ENCODE measurements at regions not wholly inside any gene's neighbourhood (a gene's known extent, or its start where the extent isn't known, plus 50 kb on each side); places are given as distances from the start of the nearest gene placed in this dataset.
"Not testable (repeated sequence)": the region's sequence is repeated elsewhere in the genome, so short reads cannot be mapped to it uniquely, and the experiment has no call there.

DNA sequence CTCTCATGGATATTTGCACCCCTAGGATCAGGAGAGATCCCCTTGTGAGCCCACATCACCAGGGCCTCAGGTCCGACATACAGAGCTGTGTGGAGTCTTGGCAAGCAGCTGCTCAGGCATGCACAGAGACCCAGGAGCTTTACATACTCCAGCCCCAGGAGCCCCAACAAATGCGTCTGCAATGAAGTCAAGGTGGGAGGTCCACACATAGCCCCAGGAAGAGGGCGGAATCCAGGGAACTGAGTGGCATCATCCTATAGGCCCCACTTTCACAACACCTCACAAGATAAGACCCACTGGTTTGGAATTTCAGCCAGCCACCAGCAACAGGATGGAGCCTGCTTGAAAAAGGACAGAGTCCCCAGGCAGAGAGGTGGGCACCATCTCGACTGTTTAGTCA is 106.7 kb downstream of the LSMEM1 start:
- in situ Hi-C loops (cut with HindIII; ENCODE audit: low sequenced_read_pairs) = no loop called here
- DNase-seq (ENCODE audit: low spot score) = no peak

DNA sequence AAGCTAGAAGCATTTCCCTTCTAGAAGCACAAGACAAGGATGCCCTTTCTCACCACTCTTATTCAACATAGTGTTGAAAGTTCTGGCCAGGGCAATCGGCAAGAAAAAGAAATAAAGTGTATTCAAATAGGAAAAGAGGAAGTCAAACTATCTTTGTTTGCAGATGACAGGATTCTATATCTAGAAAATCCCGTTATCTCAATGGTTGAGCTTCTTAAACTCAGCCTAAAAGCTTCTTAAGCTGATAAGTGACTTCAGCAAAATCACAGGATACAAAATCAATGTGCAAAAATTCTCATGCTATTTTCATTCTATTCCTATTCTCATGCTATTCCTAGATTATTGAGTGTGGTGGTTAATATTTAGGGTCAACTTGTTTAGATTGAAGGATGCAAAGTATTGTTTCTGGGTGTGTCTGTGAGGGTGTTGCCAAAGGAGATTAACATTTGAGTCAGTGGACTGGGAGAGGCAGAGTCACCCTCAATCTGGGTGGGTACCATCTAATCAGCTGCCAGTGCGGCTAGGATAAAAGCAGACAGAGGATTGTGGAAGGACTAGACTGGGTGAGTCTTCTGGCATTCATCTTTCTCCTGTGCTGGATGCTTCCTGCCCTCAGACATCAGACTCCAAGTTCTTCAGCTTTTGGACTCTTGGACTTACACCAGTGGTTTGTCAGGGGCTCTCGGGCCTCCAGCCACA is 111.9 kb downstream of the LSMEM1 start:
- DNase-seq (ENCODE audit: low spot score) = not testable (repeated sequence)

DNA sequence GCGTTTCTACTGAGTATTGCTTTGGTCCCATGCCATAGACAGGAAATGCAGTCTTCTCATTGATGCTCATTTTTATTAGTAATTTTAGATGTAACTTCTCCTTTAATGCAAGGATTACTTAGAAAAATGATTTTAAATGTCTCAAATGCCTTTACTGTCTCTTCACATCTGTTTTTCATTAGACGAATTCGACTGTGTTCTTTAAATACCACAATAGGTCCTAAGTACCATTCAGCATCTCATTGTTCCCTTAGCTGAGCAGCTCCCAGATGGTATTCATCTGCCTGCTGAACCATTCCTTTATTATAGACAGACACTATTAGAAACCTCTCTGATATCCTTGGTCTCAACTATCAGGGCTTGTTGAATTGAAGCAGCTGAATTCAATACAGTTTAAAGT is 113.6 kb downstream of the LSMEM1 start:
- in situ Hi-C loops (cut with HindIII; ENCODE audit: low sequenced_read_pairs) = no loop called here
- no peak for DNase-seq (ENCODE audit: low spot score)

More for the DNA sequence above, 111.9 kb downstream of the LSMEM1 start:
- in situ Hi-C loops (cut with HindIII; ENCODE audit: low sequenced_read_pairs) = not testable (repeated sequence)

DNA sequence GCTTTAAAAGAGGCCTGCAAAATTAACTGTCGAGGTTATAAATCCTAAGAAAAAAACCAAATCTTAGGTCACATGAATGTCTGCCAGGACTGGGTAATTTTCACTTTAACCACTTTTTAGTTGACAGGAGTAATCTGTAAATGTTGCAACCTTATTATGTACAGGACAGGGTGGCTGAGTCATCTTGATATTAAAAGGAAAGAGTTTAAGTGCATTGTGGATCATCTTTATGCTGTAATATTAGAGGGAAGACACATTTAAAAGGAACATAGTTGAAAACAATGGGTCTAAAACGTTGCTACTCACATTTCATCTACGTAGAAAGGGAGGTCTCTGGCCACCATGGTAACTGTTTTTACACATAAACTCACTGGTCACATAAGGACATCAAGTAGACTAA is 115.5 kb downstream of the LSMEM1 start:
- in situ Hi-C loops (cut with HindIII; ENCODE audit: low sequenced_read_pairs) = no loop called here
- DNase-seq (ENCODE audit: low spot score) = no peak

DNA sequence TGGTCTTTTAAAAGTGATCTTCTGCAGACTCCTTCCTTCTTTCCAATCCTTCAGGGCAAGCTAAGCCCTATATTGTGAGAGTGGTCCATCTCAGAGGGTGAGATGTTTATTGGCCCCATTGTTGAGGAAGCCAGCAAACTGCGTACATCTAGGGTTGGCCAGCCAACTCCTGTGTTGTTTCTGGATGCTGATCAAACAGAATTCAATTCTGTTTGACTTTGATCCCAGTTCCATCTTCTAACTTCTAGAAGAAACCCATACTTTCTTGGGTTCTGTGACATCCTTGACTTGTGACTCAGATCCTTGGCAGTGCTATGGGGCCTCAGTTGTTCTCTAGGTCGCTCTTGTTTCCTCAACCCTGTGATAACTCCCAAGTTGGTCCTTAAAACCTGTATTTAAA is 116.2 kb downstream of the LSMEM1 start:
- DNase-seq (ENCODE audit: low spot score) = no peak
- in situ Hi-C loops (cut with HindIII; ENCODE audit: low sequenced_read_pairs) = no loop called here

DNA sequence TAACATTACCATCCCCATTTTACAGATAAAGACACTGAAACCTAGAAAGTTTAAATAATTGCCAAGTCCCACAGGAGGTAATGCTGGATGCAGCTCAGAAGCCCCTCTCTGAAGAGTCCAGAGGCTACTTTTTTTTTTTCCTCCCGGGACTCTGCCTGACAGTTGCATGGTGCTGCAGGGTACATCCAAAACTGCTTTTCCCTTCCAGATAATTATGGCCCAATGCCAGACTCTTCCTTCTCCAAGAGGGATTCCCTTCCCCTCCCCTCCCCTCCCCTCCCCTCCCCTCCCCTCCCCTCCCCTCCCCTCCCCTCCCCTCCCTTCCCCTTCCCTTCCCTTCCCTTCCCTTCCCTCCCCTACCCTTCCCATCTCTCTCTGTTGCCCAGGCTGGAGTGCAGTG is 122.9 kb downstream of the LSMEM1 start:
- in situ Hi-C loops (cut with HindIII; ENCODE audit: low sequenced_read_pairs) = no loop called here
- no peak for DNase-seq (ENCODE audit: low spot score)

DNA sequence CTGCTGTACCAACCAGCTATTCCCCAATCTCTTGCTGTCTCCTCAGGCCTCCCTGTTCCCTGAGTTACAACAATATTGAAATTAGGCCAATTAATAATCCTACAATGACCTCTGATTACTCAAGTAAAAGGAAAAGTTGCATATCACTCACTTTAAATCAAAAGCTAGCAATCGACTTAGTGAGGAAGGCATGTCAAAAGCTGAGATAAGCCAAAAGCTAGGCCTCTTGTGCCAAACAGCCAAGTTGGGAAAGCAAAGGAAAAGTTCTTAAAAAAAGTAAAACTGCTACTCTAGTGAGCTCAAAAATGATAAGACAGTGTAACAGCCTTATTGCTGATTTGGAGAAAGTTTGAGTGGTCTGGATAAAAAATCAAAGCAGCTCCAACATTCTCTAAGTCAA is 129.8 kb downstream of the LSMEM1 start:
- in situ Hi-C loops (cut with HindIII; ENCODE audit: low sequenced_read_pairs) = no loop called here
- DNase-seq (ENCODE audit: low spot score) = no peak

DNA sequence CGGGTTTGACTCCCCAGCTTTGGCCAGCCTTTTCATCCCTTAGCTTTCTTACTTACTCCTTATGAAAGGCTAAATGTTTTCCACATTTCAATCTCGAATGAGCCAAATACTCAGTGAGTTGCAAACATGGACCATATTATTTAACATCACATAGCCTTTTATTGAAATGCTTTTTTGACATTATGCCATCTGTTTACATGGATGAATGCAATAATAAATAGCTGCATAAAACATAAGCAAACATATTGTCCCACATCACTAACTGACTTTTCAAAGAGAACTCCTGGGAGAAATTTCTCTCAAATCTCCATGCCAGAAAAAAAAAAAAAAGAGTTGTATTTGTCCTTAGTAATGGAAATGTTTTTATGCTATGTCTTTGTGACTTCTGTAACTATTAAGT is 134.9 kb downstream of the LSMEM1 start:
- DNase-seq (ENCODE audit: low spot score) = no peak
- in situ Hi-C loops (cut with HindIII; ENCODE audit: low sequenced_read_pairs) = no loop called here

DNA sequence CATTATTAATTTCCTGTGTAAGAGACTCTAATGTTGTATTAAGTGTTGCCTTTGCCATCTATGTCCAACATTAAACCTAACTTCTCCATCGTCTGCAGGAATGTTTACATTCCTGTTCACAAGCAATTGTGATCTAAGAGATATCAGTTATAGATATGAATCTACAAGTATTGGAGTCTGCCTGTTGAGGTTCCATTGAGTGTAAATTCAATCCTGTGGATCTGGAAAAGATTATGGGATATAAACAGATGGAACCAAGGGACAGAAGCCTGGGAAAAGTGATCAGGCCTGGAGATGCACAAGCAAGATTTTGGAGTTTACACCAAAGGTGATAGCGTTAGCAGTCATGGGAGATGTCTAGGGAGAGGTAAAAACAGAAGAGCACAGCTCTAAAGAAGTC is 135.5 kb downstream of the LSMEM1 start:
- in situ Hi-C loops (cut with HindIII; ENCODE audit: low sequenced_read_pairs) = no loop called here
- no peak for DNase-seq (ENCODE audit: low spot score)

DNA sequence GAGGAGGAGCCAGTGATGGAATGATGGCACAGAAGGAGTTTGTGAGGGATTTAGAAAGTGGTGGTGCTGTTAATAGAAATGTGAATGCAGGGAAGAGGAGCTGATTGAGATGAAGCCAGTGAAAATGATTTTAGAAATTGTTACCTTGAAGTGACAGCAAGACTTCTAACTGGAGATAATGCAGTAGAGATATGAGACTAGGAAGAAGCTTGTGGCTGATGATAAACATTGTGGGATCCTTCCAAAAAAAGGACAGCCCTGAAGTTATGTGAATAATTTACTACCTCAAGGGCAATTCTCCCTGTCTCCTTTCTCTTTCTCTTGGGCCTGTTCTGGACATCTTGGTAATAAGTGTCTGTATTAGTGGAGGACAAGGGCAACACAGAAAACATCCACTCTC is 138.6 kb downstream of the LSMEM1 start:
- DNase-seq (ENCODE audit: low spot score) = no peak
- in situ Hi-C loops (cut with HindIII; ENCODE audit: low sequenced_read_pairs) = no loop called here

DNA sequence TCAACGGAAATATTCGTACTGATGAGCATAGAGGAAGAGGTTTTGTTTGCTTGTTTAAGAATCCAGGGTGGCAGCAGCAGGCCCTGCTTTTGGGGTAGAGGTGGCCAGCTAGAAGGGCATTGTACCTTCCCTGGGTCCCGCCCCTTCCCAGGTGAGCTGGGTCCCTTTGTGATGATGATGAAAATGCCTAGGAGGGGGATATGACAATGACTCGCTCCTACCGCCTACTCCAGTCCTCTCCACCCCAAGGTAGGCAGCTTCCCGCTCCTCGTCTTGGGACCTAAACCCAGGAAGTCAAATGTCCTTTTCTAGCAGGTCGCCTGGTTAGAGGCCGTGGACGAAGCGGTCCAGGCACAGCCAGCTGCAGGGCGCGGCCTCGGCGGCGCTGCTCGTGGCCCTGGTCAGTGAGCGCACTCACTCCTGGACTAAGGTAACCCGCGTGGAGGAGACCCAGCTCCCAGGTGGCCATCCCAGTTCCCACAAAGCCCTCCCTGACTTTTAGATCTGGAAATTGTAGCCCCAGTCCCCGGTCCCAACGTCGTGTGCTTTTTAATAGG is 141.4 kb downstream of the LSMEM1 start:
- no peak for DNase-seq (ENCODE audit: low spot score)
- in situ Hi-C loops (cut with HindIII; ENCODE audit: low sequenced_read_pairs) = no loop called here

DNA sequence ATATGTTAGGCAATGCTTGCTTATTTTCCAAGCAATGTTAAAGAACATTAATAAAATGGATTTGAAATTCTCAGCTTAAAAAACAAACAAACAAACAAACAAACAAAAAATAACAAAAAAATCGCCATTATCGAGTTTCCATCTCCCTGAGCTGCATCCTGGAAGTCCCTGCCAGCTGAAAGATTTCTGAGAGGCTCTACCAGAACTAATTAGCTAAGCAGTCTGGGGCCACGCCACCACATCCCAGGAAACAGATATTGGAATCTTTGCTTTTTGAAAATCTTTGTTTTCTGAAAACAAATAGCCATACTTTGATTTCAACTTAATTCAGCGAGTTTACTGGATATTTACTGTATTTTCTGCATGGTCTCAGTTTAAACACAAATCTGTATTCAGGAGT is 143.6 kb downstream of the LSMEM1 start:
- in situ Hi-C loops (cut with HindIII; ENCODE audit: low sequenced_read_pairs) = no loop called here
- no peak for DNase-seq (ENCODE audit: low spot score)

DNA sequence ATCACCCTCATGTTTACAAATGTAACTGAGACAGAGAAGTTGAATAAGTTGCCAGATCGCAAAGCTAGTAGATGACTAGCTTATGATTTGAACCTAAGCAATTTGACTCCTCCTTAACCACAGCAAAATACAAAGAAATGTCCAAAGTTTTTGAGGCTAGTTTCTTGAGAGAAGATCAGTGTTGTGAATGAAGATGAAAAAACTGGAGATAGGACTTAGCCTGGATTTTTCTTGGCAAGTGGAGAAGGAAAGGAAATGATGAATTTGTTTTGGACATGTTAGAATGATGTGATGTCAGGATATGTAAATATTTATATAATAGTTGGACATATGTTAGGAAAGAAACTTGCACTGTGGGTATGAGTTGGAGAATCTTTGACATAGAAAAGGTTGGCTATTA is 149.8 kb downstream of the LSMEM1 start:
- DNase-seq (ENCODE audit: low spot score) = no peak
- in situ Hi-C loops (cut with HindIII; ENCODE audit: low sequenced_read_pairs) = no loop called here

DNA sequence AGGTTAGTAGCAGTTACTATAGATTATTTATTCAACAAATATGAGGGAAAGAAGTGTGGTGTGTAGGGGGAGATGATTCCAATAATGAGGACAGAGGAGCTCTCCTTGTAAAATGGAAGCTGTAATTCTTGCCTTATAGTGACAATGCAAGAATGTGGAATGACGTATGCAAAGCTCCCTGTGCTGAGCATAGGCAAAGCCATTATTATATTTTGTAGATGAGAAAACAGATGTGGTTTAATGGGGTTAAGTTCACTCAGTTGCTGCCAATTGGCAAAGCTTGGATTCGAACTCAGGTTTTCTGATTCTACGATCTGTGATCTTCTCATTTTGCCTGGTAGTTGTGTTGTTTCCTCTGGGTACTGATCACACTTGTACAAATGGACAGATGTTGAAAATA is 153.3 kb downstream of the LSMEM1 start:
- in situ Hi-C loops (cut with HindIII; ENCODE audit: low sequenced_read_pairs) = no loop called here

DNA sequence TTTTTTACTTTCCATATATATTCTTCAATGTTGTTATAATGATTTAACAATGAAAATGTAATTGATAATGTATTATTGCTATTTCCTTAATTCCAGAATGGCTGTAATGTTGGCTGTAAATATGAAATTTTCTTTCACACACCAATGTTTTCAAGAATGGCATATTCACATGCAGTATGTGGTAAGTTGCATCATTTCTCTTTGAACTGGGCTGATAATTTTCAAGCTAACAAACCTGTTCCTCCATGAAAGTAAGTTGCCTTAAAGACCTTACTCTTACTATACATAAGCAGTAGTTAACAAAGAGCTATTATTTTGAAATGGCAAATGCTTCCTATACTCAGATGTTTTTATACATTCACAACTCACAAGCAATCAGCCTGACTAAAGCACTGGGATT is 154.5 kb downstream of the TMEM168 start:
- no peak for DNase-seq (ENCODE audit: low spot score)
- in situ Hi-C loops (cut with HindIII; ENCODE audit: low sequenced_read_pairs) = no loop called here

More for the DNA sequence above, 153.3 kb downstream of the LSMEM1 start:
- DNase-seq (ENCODE audit: low spot score) = no peak

DNA sequence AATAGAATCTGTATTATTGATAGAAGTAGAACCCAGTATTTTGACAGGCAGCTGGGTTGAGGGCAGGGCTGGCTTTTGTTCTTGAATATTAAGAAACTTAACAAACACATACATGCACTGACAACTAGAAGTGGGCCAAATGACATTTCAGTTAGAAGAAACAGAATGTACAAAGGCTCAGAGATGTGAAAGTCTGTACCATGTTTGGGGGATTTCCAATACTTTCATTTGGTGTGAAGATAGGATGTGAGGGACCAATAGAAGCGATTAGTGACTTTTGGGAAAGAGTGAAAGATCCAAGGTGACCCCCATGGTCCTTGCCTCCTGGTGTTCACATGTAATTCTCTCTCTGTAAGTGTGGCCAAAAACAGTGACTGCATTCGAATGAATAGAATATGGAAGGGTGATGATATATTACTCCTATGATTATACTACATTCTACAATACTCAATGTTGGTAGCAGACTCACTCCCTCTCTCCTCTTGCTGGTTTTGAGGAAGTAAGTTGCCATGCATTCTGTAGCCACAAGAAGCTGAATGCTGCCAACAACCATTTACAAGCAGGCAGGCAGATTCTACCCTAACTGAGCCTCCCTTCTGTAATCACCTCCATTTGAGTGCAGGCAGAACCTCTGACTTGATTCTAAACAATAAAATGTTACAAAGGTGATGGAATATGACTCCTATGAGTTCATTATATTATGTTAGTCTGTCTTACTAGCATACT is 151.4 kb downstream of the TMEM168 start:
- DNase-seq (ENCODE audit: low spot score) = no peak
- in situ Hi-C loops (cut with HindIII; ENCODE audit: low sequenced_read_pairs) = no loop called here

DNA sequence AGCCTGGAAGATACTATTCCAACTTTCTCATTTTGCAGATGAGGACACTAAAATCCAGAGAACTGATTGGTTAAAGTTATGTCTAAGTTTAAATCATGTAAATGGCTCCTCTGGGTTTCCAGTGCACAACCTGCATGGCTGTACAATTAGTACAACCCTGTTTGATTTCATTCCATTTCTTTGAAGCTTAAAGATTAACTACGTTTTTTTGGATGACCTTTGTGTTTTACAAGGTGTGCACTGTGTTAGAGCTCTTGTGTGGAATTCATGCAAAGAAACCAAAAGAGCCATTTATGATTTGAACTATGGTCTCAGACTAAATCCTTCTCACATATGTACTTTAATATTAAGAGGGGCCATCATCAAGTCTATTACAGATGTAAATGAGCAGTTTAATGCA is 149.5 kb downstream of the TMEM168 start:
- in situ Hi-C loops (cut with HindIII; ENCODE audit: low sequenced_read_pairs) = no loop called here
- DNase-seq (ENCODE audit: low spot score) = no peak

DNA sequence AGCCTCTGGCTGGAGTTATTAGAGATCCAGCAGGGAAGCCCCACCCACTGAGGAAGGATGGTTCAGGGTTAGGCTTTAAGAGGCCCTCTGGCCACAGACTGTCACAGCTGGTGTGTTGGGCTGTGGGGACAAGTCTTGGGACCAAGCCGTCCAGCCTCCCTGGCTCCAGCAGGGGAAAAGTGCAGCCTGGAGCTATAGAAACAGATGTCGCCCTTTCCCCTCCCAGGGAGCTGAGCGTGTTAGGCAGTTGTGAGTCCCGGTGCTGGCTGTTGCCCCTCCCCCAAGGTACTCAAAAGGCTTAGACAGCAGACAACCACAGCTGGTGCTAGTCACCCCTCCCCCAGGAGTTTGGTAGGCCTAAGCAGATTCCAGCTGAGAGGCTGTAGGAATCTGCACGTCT is 143.4 kb downstream of the TMEM168 start:
- in situ Hi-C loops (cut with HindIII; ENCODE audit: low sequenced_read_pairs) = no loop called here
- no peak for DNase-seq (ENCODE audit: low spot score)

DNA sequence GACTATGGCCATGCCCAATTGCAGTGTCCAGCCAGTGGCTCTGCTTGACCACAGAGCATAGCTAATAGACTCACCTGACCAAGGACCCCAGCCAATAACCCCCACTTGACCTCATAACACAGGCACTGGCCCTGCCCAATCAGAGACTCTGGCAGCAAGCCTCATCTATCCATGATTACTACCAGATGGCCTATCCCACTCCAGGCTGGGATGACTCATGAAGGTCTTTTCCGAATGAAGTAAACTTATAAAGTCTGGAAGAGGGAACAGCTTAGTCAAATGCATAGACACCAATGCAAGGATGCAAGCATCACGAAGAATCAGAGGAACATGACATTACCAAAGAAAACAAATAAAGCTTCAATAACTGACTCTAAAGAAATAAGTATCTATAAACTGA is 141.4 kb downstream of the TMEM168 start:
- in situ Hi-C loops (cut with HindIII; ENCODE audit: low sequenced_read_pairs) = no loop called here
- no peak for DNase-seq (ENCODE audit: low spot score)

DNA sequence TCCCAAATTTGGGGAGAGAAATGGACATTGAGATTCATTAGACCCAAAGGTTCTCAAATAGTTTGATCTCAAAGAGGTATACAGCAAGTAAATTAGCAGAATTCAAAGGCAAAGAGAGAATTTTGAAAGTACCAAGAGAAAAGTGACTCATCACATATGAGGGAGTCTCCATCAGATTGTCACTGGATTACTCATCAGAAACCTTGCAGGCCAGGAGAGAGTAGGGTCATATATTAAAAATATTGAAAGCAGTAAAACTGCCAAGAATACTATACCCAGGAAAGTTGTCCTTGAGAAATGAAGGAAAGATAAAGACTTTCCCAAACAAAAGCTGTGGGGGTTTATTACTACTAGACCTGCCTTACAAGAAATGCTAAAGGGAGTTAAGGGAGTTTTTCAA is 140.6 kb downstream of the TMEM168 start:
- in situ Hi-C loops (cut with HindIII; ENCODE audit: low sequenced_read_pairs) = no loop called here
- DNase-seq (ENCODE audit: low spot score) = no peak
